HEK293 (cell line): ENCODE measurements at regions not wholly inside any gene's neighbourhood (a gene's known extent, or its start where the extent isn't known, plus 50 kb on each side); places are given as distances from the start of the nearest gene placed in this dataset.
A peak's percentile ranks its signal among the peaks of the same experiment; 100 is the strongest.

Experiments used
- CTCF ChIA-PET: fragments of 350-600 bp; formaldehyde crosslinking; extraction: SDS; loops from one replicate; lab custom pipeline; 2021; ENCODE audit warnings: antibody characterized with exemption; lab: Yijun Ruan, JAX
- POLR2A ChIA-PET: fragments of 300-600 bp; formaldehyde crosslinking; extraction: SDS; loops from one replicate; lab custom pipeline; 2020; ENCODE audit warnings: antibody characterized with exemption, inconsistent platforms; lab: Yijun Ruan, JAX
- H3K27ac ChIP-seq: fragments of 200-500 bp; sonication (Bioruptor generic); 2 replicates; pipeline ENCODE4 v1.5.1; 2014; ENCODE audit warnings: low read depth, low read length, control low read depth, inconsistent platforms; ENCODE audit errors: extremely low read depth
- H3K36me3 ChIP-seq, 2 experiments: fragments of 200-500 bp in 1 of 2; sonication (Bioruptor generic) in 1 of 2; 1 replicate in 1 of 2; 2 replicates in 1 of 2; pipeline ENCODE4 v1.5.1; 2014 to 2017; ENCODE audit warnings: inconsistent platforms in 2 of 2, low read length in 2 of 2; ENCODE audit not compliant: control insufficient read depth in 2 of 2, insufficient read depth in 1 of 2
- H3K4me1 ChIP-seq: fragments of 200-500 bp; sonication (Bioruptor generic); 2 replicates; pipeline ENCODE4 v1.5.1; 2014; ENCODE audit warnings: mild to moderate bottlenecking, low read length, inconsistent platforms; ENCODE audit not compliant: control insufficient read depth, insufficient read depth
- H3K4me3 ChIP-seq: 2 replicates; pipeline ENCODE4 v1.5.1; 2011; ENCODE audit warnings: low read depth, mild to moderate bottlenecking, control low read depth, low read length, moderate library complexity
- H3K9me3 ChIP-seq: fragments of 200-500 bp; sonication (Bioruptor generic); 2 replicates; pipeline ENCODE4 v1.5.1; 2014; ENCODE audit warnings: low read depth, low read length, inconsistent platforms; ENCODE audit not compliant: control insufficient read depth, insufficient read depth
- PRDM2 ChIP-seq: fragments of 450-650 bp; formaldehyde crosslinking; IDR thresholded peaks from 2 replicates; pipeline ENCODE4 v1.5.1; 2016; ENCODE audit warnings: missing biosample characterization, missing genetic modification characterization, borderline replicate concordance
- REST ChIP-seq: fragments of 450-650 bp; formaldehyde crosslinking; IDR thresholded peaks from 2 replicates; pipeline ENCODE4 v1.5.1; 2016; ENCODE audit warnings: missing biosample characterization, missing genetic modification characterization
- ZNF140 ChIP-seq: fragments of 450-650 bp; formaldehyde crosslinking; IDR thresholded peaks from 2 replicates; pipeline ENCODE4 v1.5.1; 2016; ENCODE audit warnings: missing biosample characterization, missing genetic modification characterization
- ZNF146 ChIP-seq: fragments of 450-650 bp; formaldehyde crosslinking; IDR thresholded peaks from 2 replicates; pipeline ENCODE4 v1.5.1; 2016; ENCODE audit warnings: missing biosample characterization, missing genetic modification characterization
- ZNF2 ChIP-seq: fragments of 450-650 bp; formaldehyde crosslinking; IDR thresholded peaks from 2 replicates; pipeline ENCODE4 v1.5.1; 2016; ENCODE audit warnings: missing biosample characterization, missing genetic modification characterization
- ZNF645 ChIP-seq: fragments of 450-650 bp; formaldehyde crosslinking; IDR thresholded peaks from 2 replicates; pipeline ENCODE4; 2016; ENCODE audit warnings: missing biosample characterization, missing genetic modification characterization
- ZNF692 ChIP-seq: fragments of 450-650 bp; formaldehyde crosslinking; IDR thresholded peaks from 2 replicates; pipeline ENCODE4 v1.5.1; 2016; ENCODE audit warnings: missing biosample characterization, missing genetic modification characterization
- ZNF830 ChIP-seq: fragments of 450-650 bp; IDR thresholded peaks from 2 replicates; pipeline ENCODE4 v1.5.0; 2018; ENCODE audit warnings: missing biosample characterization, missing genetic modification characterization, low read depth, mild to moderate bottlenecking, moderate library complexity
- ZSCAN4 ChIP-seq: fragments of 450-650 bp; formaldehyde crosslinking; IDR thresholded peaks from 2 replicates; pipeline ENCODE4 v1.5.1; 2017; ENCODE audit warnings: missing biosample characterization, missing genetic modification characterization

- no peak for TF ChIP-seq PRDM2 (tag by site-specific recombination)
- TF ChIP-seq ZNF830 (tag by site-specific recombination) = no peak
- no peak for TF ChIP-seq ZNF140 (tag by site-specific recombination)
- TF ChIP-seq REST (tag by site-specific recombination) = no peak
- no peak for TF ChIP-seq ZSCAN4 (tag by site-specific recombination)
- TF ChIP-seq ZNF692 (tag by site-specific recombination) = no peak
- H3K4me3 ChIP-seq = no peak overlapping the region
- H3K4me1 ChIP-seq = no peaks in the 10 kb centered on the region
- no peaks in the 10 kb centered on the region; the same call in 1 of the 2 replicates for H3K9me3 ChIP-seq
- H3K36me3 ChIP-seq = no peaks in the 10 kb centered on the region
- ChIA-PET POLR2A (no interaction called here), CTCF (no interaction called here)
- H3K27ac ChIP-seq = no peak overlapping the region
These were observed 59.9 kb upstream of the IRX4 start for GRCh38 chr5:1942630-1943029.

- Histone ChIP-seq H3K36me3 (no peaks in the 10 kb centered on the region), H3K9me3 (no peaks in the 10 kb centered on the region; the same call in 1 of the 2 replicates), H3K4me3 (no peak overlapping the region), H3K4me1 (no peaks in the 10 kb centered on the region), H3K27ac (no peak overlapping the region)
- CTCF ChIA-PET = no interaction called here
- TF ChIP-seq ZNF2 = no peak
- TF ChIP-seq ZNF146 (tag by site-specific recombination) = peak; percentile 73
- TF ChIP-seq ZNF645 (tag by site-specific recombination) = no peak
- POLR2A ChIA-PET = no interaction called here
These were observed 59.4 kb upstream of the IRX4 start for GRCh38 chr5:1942158-1942557.
